Prostate gland (tissue), 2 donors: ENCODE measurements at regions not wholly inside any gene's neighbourhood (a gene's known extent, or its start where the extent isn't known, plus 50 kb on each side); places are given as distances from the start of the nearest gene placed in this dataset.

ENCODE experiments used
- CTCF ChIP-seq, 4 experiments: fragments of 200-600 bp in 2 of 4; fragments of 450-650 bp in 2 of 4; sonication (generic) in 2 of 4; IDR thresholded peaks; 1 replicate in 3 of 4; 2 replicates in 1 of 4; pipeline ENCODE4 v1.5.1; 2016 to 2019; ENCODE audit warnings: antibody characterized with exemption in 4 of 4, mild to moderate bottlenecking in 2 of 4, moderate library complexity in 2 of 4
- POLR2AphosphoS5 ChIP-seq: sonication (generic); formaldehyde crosslinking; IDR thresholded peaks from one replicate; pipeline ENCODE4 v1.6.1; 2017; ENCODE audit warnings: antibody characterized with exemption

DNA sequence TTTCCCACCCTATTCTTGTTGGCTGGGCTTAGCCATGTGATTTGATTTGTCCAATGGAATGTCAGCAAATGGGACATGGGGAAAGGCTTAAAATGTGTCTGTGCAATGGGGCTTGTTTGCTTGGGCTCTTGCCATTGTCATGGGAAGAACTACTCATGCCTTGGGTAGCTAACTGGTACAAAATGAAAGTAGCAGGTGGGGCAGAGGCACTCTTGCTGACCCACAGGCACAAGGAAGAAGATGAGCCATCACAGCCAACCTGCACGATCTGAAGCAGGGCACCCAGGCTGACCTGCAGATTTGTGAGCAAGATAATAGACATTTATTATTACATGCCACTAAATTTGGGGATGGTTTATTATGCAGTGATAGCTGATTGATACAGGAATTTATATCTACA, 305.9 kb upstream of the CAMK1G start:
- TF ChIP-seq POLR2AphosphoS5, result no peak
- no peak for TF ChIP-seq CTCF (IDR thresholded peaks at IDR 0.05)
